GM19023 (cell line): ENCODE measurements at regions not wholly inside any gene's neighbourhood (a gene's known extent, or its start where the extent isn't known, plus 50 kb on each side); places are given as distances from the start of the nearest gene placed in this dataset.
"Not testable (repeated sequence)": the region's sequence is repeated elsewhere in the genome, so short reads cannot be mapped to it uniquely, and the experiment has no call there.

ENCODE experiments used
- ATAC-seq: cut with Tn5 transposase; IDR thresholded peaks from one replicate; pipeline ENCODE4 v1.9.1; 2021; ENCODE audit warnings: mild to moderate bottlenecking, moderate library complexity; ENCODE audit not compliant: unreplicated experiment

DNA sequence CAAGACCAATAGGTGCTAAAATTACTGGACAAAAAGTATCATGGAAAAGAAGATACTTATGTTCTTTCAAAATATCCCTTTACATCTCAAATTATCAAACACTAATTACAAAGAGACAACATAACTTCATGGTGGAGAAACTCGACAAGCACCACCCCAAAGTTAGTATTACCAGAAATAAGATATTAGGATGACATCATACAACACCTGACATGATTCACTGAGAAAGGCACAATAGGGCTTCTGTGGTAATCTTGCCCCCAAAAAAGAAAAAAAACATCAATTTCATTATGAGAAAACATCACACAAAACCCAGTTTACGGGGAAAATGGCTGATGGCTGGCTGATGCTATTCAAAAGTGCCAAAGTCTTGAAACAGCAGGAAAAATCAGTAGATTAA lies 1781.7 kb upstream of the PCDH10 start:
- no peak for ATAC-seq

DNA sequence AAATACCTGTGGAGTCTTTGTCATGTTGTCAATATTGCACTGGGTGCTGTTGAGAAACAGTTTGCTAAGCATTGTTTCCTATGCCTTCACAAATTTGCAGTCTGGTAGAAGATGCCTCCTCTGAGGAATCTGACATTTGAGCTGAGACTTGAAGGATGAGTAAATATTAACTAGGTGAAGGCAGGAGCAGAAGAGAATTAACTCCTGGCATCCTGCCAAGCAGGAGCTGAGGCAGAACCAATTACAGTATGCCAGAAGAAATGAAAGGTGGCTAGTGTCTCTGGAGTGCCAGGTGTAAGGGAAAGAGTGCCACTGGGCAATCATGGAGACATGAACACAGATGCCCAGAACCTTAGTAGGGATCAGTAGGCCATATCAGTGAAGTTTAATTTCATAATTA lies 1778.2 kb upstream of the PCDH10 start:
- no peak for ATAC-seq

GRCh38 chr4:131381055-131381454 lies 1768.0 kb upstream of the PCDH10 start:
- no peak for ATAC-seq

DNA sequence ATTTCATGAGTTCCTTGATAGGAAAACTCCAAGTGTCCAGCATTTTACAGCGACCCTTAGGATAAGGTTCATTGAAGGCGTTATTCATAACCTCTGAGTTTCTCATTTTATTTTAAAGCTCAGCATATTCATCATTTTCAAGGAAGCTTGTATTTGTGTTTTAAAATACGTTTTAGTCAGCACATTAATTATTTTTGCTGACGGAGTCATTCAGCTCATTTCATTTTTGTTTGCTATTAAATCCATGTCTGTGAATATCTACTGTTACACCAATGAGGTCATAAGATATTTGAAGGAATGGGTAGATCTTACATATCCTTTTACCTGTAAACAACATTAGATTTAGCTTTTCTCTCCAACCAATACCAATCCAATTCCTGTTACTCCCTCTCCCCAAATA lies 1766.3 kb upstream of the PCDH10 start:
- ATAC-seq, result no peak

DNA sequence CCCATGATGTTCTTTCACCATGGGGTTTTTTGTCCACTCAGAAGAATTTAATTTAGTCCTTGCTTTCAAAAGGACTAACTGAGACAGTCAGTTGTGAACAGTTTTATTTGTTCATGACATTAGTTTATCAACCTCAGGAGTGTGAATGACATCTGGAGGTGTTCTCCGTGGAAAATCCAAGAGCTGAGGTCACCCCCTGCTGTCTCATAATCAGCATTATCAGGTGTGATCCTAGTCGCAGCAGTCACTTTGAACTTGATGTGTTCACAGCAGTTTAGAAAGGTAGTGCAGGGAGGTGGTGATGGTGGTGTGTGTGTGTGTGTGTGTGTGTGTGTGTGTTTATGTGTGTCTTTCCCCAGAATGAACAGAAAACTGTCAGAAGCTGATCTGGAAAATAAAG lies 1760.8 kb upstream of the PCDH10 start:
- ATAC-seq, result no peak

DNA sequence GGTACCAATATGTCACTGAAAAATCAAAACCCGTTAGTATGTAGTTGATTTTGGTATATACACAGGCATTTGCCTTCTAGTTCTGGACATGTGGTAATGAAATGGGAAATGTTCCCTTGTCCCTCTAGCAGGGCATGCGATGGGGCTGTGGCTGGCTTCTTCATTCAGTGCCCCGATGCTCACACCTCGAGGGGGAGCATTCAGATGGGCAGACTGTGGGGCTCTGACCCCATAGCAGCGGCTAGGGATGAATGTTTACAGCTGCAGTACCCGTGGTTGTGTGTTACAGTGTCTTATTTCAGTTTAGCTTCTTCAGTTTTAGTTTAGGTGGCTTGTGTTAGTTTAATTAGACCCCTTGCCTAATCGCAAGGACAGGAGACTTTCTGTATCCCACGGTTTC lies 1741.0 kb upstream of the PCDH10 start:
- no peak for ATAC-seq

DNA sequence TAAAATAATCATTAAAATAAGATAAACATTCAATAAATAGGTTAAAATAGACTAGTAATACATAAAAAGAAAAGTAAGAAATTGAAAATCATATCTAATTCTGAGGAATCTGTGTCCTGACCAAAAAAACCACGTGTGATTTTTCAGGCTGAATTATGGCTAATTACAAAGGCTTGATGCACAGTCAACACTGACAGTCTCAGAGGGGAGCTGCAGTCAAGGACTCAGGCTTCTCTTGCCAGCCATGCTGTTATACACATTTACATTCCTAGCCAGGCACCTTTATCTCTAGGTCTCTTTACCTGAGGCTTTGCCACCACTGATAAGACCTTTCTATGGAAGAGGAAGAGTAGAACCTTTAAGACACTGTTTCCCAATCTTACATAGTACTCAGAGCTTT lies 1737.7 kb upstream of the PCDH10 start:
- no peak for ATAC-seq

DNA sequence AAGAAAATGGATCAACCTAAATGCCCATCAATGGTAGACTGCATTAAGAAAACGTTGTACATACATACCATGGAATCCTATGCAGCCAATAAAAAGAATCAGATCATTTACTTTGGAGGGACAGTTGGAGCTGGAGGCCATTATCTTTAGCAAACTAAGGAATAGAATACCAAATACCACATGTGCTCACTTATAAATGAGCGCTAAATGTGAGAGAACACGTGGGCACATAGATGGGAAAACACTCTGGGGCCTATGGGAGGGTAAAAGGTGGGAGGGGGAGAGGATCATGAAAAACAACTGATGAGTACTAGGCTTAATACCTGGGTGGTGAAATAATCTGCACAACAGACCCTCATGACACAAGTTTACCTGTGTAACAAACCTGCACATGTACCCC lies 1729.9 kb upstream of the PCDH10 start:
- ATAC-seq, result no peak

DNA sequence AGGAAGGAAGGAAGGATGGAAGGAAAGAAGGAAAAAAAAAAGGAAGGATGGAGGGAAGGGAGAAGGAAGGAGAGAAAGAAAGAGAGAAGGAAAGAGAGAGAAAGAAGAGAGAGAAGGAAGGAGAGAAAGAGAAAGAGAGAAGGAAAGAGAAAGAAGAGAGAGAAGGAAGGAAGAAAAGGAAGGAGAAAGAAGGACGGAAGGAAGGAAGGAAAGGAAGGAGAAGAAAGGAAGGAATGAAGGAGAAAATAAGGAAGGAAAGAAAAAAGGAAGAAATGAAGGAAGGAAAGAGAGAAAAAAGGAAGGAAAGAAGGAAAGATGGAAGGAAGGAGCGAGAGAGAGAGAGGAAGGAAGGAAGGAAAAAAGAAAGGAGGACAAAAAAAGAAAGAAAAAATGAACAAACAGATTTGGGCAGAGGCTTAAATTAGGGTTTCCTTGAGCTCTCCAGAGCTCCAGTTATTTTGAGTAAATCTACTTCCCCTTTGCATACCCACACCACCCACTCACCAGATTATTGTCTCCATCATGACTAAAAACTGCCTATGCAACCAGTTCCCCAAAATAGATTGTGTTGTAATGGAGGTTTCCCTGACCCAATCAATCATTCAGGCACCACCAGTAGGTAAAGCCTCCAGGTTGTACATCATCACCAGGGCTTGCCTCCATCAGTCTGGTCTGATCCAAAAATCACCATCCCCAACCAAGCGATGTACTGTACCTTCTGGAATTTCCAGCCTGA lies 1722.9 kb upstream of the PCDH10 start:
- no peak for ATAC-seq

DNA sequence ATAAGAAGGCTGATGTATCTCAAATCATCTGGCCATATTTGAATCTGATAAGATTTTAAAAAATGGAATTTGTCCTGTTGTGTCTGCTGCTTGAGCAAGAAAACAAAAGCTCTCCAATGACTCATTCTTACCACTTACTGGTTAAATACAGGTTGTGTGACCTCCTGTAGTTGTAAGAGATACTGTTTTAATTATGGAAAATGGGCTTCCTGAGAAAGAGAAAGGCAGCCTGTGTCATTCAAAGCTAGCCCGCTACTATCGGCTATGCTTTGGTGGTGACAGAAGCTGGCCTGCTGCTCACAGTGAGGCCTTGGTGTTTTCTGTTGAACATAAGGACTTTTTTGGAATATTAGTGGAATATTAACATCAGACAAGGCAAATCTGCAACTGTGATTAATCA lies 1722.1 kb upstream of the PCDH10 start:
- no peak for ATAC-seq

GRCh38 chr4:131430302-131430701 lies 1718.8 kb upstream of the PCDH10 start:
- no peak for ATAC-seq

DNA sequence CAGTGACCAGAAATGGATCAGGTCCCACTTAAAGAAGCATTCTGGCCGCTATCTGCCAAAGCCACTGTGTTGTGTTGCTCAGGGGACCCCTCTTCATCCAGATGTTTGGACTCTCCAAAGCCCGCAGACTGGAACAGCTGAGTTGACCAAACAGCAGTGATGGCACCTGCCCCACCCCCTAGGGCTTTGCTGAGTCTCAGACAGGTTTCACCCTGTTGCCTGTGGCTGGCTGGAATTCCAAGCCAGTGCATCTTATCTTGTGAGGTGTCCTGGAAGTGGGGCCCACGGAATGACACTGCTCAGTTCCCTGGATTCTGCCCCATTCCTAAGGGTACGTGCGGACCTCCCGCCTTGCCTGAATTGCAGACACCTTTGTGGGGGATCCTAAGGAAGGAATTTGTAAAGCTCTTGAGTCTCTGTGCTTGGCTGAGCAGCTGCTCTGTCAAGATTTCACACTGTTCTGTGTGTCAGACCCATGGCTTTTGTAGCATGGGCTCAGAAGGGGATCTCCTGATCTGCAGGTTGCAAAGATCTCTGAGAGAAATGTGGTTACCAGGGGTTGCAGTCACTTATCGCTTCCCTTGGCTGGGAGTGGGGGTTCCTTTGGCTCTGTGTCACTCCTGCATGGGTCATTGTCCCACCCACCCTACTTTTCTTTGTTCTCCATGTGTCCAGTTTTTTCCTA lies 1707.9 kb upstream of the PCDH10 start:
- ATAC-seq, result no peak

DNA sequence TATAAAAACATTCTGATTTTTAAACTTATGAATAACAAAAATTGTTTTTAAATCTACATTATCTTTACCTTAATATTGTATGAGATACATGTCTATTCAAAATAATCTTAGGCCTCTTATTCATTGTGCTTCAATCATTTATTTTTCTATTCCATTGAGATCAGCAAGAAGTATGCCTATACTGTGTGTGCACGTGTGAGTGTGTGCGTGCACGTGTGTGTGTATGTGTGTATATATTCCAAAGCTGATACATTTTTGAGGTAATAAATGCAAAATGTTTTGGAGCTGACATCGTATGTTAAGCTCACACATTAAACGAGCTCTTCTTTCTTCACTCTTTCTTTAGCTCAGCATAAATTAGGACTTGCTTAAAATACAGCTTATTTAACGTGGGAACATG lies 1701.2 kb upstream of the PCDH10 start:
- no peak for ATAC-seq

- ATAC-seq, result no peak
Measured at GRCh38 chr4:131450572-131451209, 1698.4 kb upstream of the PCDH10 start.

DNA sequence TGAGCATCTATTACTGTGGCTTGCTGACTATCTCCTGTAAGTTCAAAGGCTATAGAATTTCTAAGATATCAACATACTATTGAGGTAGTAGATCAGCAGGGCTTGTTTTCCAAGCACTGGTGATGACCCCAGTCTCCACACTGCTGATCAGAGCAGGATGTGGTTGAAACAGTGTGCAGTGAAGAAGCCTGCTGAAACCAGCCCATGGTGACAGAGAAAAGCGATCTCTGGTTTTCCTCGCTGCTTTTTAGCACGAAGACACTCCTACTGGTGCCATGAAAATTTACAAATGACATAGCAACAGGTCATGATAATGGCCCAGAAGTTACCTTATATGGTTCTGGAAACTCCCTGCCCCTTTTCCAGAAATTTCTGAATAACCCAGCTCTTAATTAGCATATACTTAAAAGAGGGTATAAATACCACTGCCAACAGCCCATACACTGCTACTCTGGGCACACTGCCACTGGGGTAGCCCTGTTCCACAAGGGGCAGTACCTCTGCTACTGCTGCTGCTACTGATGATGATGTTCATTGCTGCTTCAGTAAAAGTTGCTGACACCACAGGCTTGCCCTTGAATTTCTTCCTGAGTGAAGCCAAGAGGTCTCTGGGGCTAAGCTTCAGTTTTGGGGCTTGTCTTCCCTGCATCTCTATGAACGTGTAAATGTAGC lies 1689.5 kb upstream of the PCDH10 start:
- ATAC-seq, result peak; percentile 55

DNA sequence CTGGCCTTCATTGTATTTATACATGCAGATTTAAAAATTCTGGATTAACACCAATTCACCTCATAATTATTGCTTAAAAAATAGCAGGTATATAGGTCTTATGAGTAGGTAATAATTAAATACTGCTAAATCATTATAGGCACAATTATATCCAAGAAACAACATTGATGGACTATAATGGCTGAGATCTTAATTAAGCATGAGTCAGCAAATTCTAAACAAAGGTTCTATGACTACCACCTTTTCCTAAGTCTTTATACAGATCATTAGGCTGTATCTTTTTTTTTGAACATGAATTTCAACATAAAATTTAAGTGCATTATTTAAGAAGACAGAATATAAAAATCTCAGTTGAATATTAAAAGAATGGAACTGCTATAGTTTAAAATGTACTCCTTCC lies 1678.7 kb upstream of the PCDH10 start:
- ATAC-seq, result no peak

GRCh38 chr4:131488772-131489171 lies 1660.3 kb upstream of the PCDH10 start:
- ATAC-seq, result no peak

GRCh38 chr4:131496211-131496610 lies 1652.9 kb upstream of the PCDH10 start:
- not testable (repeated sequence) for ATAC-seq

DNA sequence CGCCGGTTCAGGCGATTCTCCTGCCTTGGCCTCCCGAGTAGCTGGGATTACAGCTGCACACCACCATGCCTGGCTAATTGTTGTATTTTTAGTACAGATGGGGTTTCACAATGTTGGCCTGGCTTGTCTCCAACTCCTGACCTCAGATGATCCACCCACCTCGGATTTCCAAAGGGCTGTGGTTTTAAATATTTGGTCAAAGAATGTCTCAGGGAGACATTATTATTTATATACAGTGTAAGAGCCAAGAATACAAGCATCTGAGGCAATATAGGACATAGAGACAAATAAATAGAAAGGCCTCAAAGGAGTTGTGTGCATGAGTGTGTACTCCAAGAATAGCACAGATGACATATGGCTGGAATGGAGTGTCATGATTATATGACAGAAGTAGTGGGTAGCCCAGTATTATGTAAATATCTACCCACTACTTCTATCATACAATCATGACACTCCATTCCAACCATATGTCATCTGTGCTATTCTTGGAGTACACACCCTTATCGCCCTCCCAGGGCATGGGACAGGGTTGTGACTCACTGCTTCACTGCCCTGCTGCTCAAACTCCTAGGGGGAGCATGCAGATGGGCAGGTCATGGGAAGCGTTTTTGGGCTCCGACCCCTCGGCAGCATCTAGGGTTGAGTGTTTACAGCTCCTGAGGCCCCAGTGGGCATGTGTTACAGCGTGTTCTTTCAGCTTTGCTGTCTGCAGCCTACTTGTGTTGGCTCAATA lies 1649.8 kb upstream of the PCDH10 start:
- ATAC-seq, result no peak

GRCh38 chr4:131509521-131509920 lies 1639.6 kb upstream of the PCDH10 start:
- no peak for ATAC-seq

DNA sequence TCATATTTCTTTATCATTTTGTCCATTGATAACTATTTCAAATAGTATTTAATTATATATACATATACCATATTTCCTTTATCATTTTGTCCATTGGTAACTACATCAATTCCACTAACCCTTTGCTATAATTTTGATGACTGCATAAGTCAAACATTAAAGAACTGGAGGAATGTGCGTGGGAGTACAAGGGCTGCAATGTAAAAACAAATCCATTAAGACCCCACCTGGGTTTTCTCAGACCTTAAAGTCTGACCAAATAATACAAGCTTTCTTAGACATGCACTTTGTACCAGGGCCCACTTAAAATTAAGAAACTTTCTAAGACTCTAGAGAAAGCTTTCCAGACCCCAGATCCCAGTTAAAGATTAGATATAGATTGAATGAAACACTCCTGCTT lies 1622.4 kb upstream of the PCDH10 start:
- ATAC-seq, result no peak
